ENCODE measurements at regions not wholly inside any gene's neighbourhood (a gene's known extent, or its start where the extent isn't known, plus 50 kb on each side); places are given as distances from the start of the nearest gene placed in this dataset.

DNA sequence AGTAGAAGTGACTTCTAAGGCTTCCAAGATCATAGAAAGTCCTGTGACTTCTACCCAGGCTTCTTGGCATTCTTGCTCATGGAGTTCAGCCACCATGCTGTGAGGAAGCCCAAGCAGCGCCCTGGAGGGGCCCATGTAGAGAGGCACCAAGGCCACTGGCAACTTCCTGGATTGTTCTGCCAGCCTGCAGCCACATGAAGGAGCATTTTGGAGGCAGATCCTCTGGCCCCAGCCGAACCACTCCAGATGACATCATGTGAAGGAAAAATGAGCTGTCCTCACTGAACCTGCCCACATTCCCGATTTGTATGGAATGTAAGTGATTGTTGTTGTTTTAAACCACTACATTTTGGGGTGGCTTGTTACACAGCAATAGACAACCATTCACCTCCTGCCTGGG, 51.5 kb upstream of the MNX1 start:
- CTCF ChIA-PET: no interaction called here
- H3K9me3 Mint-ChIP-seq: peaks cover 15% of the 10 kb centered on the region
- H3K27ac Mint-ChIP-seq: no peak overlapping the region
- peaks cover 3% of the 10 kb centered on the region for H3K27me3 Mint-ChIP-seq
- DNase-seq: no peak
- no peaks in the 10 kb centered on the region for H3K36me3 Mint-ChIP-seq (ENCODE audit: low read depth)
- H3K4me3 Mint-ChIP-seq: no peak overlapping the region
- no peaks in the 10 kb centered on the region for H3K4me1 Mint-ChIP-seq
- POLR2A ChIA-PET: no interaction called here

DNA sequence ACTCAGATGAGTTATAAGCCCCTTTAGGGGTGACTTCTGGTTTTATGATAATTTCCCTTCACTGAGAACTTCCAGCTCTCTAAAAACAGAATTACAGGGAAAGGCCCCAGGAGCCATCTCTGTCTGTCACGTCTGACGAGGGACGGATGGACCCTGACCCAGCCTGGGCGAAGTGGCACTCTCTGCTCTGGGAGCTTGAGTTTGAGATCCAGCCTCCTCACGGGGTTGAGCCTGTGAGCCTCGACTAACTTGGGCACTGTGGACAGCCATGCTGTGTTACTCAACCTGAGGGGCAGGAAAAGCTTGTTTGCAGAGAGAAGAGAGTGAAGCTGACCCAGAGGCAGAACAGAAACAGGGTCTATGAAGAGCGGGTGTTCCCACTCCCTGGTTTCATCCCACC, 54.6 kb upstream of the MNX1 start:
- ChIA-PET CTCF (no interaction called here), POLR2A (no interaction called here)
- Mint-ChIP-seq H3K4me3 (no peak overlapping the region), H3K4me1 (no peaks in the 10 kb centered on the region), H3K36me3 (ENCODE audit: low read depth) (no peaks in the 10 kb centered on the region), H3K27me3 (peaks cover 17% of the 10 kb centered on the region), H3K9me3 (peaks cover 15% of the 10 kb centered on the region), H3K27ac (no peak overlapping the region)
- DNase-seq: no peak

DNA sequence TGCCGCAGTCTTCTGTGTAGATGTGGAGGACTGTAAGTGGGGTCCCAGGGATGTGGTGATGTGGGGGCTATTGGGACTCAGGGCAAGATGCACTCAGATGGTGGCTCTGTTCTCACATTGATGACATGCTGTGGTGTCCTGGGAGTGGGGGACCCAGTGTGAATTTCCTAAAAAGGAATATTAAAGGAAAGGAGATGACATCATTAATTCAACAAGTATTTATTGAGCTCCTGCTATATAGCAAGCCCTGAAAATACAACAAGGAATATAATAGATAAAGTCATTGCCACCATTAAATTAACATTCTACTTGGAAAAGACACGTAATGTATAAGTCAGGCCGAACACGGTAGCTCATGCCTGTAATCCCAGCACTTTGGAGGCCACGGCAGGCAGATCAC, 61.9 kb upstream of the MNX1 start:
- H3K36me3 Mint-ChIP-seq (ENCODE audit: low read depth): no peaks in the 10 kb centered on the region
- no peak for DNase-seq
- H3K27me3 Mint-ChIP-seq: peaks cover 22% of the 10 kb centered on the region
- POLR2A ChIA-PET: no interaction called here
- no peak overlapping the region for H3K4me3 Mint-ChIP-seq
- no peak overlapping the region for H3K27ac Mint-ChIP-seq
- H3K9me3 Mint-ChIP-seq: no peaks in the 10 kb centered on the region
- no peaks in the 10 kb centered on the region for H3K4me1 Mint-ChIP-seq
- CTCF ChIA-PET: no interaction called here

DNA sequence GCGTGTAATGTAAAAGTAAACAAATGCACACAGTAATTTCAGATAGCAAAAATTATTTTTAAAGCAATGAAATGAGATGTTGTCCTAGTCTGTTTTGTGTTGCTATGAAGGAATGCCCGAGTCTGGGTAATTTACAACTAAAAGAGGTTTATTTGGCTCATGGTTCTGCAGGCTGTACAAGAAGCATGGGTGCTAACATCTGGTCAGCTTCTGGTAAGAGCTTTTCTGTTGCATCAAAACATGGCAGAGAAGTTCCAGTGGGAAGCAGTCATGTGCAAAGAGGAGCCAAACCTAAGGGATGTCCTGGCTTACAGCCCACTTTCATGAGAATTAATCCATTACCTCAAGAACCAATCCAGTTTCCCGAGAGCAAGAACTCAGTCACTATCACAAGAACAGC, 62.9 kb upstream of the MNX1 start:
- Mint-ChIP-seq H3K27ac (no peak overlapping the region), H3K9me3 (no peaks in the 10 kb centered on the region), H3K36me3 (ENCODE audit: low read depth) (no peaks in the 10 kb centered on the region), H3K27me3 (peaks cover 25% of the 10 kb centered on the region), H3K4me1 (no peaks in the 10 kb centered on the region), H3K4me3 (no peak overlapping the region)
- CTCF ChIA-PET: interaction anchor here (0.6 kb wide), 1 partner anchor 109 kb away, joined by 4 read pairs; no protein-coding TSS in a partner anchor
- DNase-seq: no peak
- POLR2A ChIA-PET: no interaction called here

DNA sequence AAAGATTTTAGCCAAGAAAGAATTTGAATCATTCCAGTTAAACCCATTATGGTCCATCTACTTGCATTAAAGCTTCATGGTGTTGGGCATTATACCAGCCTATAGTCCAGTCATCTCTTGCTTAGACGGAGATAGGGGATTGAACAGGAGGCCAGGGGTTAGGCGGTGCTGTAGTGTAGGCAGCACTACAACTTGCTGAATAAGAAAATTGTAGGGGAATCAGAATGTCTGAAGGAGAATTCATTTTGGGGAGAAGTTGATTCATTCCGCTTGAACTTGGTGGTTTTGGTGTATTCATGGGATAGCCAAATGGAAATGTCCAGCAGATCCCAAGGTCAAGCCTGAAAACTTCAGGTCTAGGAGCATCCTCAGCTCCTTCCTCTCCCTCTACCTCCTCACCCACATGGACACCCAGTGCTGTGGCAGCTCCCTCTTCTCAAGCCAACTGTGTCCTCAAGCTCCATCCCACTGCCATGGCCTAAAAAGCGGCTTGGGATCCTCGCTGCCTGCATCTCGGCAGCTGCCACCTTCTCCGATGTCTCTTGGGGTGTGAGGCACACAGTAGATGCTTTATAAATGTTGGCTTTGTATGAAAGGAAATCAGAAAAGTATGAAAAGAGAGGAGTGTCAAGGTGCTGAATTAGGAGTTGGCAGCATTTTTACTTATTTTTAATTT, 63.6 kb upstream of the MNX1 start:
- POLR2A ChIA-PET: no interaction called here
- no peaks in the 10 kb centered on the region for H3K4me1 Mint-ChIP-seq

DNA sequence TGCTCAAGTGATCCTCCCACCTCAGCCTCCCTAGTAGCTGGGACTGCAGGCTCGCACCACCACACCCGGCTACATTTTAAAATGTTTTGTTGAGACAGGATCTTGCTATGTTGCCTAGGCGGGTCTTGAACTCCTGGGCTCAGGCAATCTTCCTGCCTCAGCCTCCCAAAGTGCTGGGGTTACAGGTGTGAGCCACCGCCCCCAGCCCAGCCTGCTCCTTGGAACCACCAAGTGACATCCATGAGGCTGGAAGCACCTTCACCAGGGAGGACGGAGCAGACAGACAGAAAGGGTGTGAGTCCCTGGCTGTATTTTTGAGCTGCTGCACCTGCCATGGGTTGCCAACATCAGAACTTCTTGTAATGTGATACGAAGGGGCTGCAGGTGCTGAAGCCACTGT, 62.3 kb upstream of the UBE3C start:
- DNase-seq: no peak
- H3K27me3 Mint-ChIP-seq: peaks cover 32% of the 10 kb centered on the region
- no peaks in the 10 kb centered on the region for H3K36me3 Mint-ChIP-seq (ENCODE audit: low read depth)

More for the DNA sequence above, 63.6 kb upstream of the MNX1 start:
- Mint-ChIP-seq H3K27me3 (peaks cover 28% of the 10 kb centered on the region), H3K27ac (peak overlapping the region; percentile 6), H3K4me3 (no peak overlapping the region), H3K36me3 (ENCODE audit: low read depth) (no peaks in the 10 kb centered on the region), H3K9me3 (no peaks in the 10 kb centered on the region)
- no peak for DNase-seq
- CTCF ChIA-PET: no interaction called here

DNA sequence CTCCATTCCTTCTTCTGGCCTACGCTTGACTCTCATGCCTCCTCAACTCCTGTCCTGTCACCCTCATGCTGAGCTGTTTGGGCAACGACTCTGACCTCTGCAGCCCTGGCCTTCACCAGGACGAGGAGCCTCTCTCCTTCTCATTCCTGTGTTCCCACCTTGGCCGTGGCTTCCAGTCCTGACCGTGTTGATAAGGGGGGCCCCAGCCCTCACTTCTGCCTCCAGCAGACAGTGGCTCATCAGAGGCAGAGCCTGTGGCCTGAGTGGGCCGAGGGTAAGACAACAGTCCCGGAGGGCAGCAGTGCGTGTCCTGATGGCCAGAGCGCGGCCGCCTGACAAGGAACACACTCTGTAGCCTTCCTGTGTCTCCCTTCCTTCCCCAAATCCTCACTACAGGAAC, 61.7 kb upstream of the UBE3C start:
- ChIA-PET POLR2A (no interaction called here), CTCF (no interaction called here)
- no peaks in the 10 kb centered on the region for H3K9me3 Mint-ChIP-seq
- H3K27me3 Mint-ChIP-seq: peaks cover 32% of the 10 kb centered on the region
- DNase-seq: no peak
- no peaks in the 10 kb centered on the region for H3K4me1 Mint-ChIP-seq
- no peaks in the 10 kb centered on the region for H3K36me3 Mint-ChIP-seq (ENCODE audit: low read depth)
- no peak overlapping the region for H3K27ac Mint-ChIP-seq
- no peak overlapping the region for H3K4me3 Mint-ChIP-seq

More for the DNA sequence above, 62.3 kb upstream of the UBE3C start:
- Mint-ChIP-seq H3K9me3 (no peaks in the 10 kb centered on the region), H3K4me3 (no peak overlapping the region), H3K4me1 (no peaks in the 10 kb centered on the region), H3K27ac (no peak overlapping the region)
- POLR2A ChIA-PET: no interaction called here
- CTCF ChIA-PET: no interaction called here

DNA sequence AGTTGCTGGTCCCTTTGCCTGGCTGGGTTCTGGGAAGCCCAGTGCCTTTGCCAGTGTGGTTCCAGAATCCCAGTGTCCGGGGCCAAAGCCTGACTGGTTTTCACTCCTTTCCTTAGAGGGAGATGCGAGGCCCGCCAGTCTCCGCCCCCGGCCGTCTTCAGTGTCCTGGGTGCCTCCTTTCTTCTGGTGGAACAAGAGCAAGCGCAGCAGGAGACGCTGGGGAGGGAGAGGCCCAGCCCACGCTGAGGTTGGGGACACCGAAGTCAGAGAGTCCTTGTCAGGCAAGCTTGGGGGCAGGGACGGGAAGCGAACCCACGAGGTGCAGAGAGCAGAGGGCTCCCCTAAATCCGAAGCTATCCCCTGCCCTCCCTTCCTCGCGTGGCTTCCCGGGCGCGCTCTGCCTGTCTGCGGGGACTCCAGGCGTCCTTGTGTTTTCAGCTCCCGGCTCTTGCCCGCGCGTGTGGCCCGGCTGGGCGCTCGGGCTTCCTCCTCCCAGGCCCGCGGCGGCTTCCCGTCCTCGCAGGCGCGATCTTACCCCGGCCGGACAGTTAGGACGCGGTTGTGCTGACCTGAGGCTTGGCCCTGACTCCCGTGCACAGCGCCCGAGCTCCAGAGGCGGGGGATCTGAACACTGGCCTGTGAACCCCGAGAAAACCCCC, 60.6 kb upstream of the UBE3C start:
- no peak for DNase-seq
- Mint-ChIP-seq H3K27me3 (peaks cover 33% of the 10 kb centered on the region), H3K4me3 (no peak overlapping the region), H3K9me3 (peaks cover 8% of the 10 kb centered on the region), H3K4me1 (no peaks in the 10 kb centered on the region), H3K36me3 (ENCODE audit: low read depth) (no peaks in the 10 kb centered on the region), H3K27ac (no peak overlapping the region)
- ChIA-PET POLR2A (no interaction called here), CTCF (no interaction called here)

DNA sequence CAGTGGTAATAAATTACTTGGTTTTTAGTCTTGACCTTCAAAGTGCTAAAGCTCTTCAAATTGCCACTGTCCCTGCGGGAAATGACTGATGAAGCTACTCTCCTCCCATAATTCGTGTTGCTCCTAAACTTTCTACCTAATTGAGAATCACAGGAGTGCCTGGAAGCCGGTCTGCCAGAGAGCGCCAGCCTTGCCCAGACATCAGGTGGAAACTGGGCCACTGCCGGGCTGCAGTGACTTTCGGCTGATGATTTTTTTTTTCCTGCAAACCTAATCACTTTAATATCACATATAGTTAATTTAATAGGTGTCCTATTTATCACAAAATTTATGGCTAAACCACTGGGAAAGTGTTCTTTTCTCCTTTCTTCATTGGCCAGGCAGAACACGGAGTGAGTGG, 59.6 kb upstream of the UBE3C start:
- no peak for DNase-seq
- POLR2A ChIA-PET: interaction anchor here (0.7 kb wide), 1 partner anchor 57 kb away, joined by 3 read pairs; no protein-coding TSS in a partner anchor
- H3K27me3 Mint-ChIP-seq: peaks cover 31% of the 10 kb centered on the region
- H3K27ac Mint-ChIP-seq: no peak overlapping the region
- H3K36me3 Mint-ChIP-seq (ENCODE audit: low read depth): no peaks in the 10 kb centered on the region
- no peak overlapping the region for H3K4me3 Mint-ChIP-seq
- peaks cover 11% of the 10 kb centered on the region for H3K9me3 Mint-ChIP-seq
- CTCF ChIA-PET: interaction anchor here (0.7 kb wide), 1 partner anchor 405 kb away, joined by 4 read pairs; no protein-coding TSS in a partner anchor
- no peaks in the 10 kb centered on the region for H3K4me1 Mint-ChIP-seq

DNA sequence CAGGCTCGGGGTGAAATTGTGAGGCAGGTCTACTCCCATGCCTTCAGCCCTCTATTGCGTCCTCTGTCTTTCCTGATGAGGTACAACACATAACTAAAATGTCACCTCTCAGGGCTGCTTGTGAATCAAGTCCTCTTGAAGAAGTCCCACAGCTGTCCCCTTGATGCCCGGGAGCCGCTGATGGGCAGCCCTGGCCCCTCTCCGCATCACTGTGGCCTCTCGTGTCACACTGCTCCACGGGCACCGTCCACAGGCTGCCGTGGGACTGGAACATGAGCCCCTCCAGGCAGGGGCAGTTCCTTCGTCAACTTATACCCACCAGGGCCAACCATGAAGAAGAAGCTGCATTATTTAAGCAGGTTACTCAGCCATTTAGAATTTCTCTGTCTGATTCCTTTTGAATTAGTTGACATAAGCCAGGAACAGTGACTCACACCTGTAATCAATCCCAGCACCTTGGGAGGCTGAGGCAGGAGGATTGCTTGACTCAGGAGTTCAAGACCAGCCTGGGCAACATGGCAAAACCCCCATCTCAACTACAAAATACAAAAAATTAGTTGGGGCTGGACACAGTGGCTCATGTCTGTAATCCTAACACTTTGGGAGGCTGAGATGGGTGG, 58.5 kb upstream of the UBE3C start:
- ChIA-PET POLR2A (no interaction called here), CTCF (interaction anchor here (0.5 kb wide), 1 partner anchor 336 kb away, joined by 5 read pairs; no protein-coding TSS in a partner anchor)
- Mint-ChIP-seq H3K4me3 (no peak overlapping the region), H3K9me3 (peaks cover 13% of the 10 kb centered on the region), H3K27ac (no peak overlapping the region), H3K36me3 (ENCODE audit: low read depth) (no peaks in the 10 kb centered on the region), H3K4me1 (no peaks in the 10 kb centered on the region), H3K27me3 (peaks cover 29% of the 10 kb centered on the region)
- no peak for DNase-seq

DNA sequence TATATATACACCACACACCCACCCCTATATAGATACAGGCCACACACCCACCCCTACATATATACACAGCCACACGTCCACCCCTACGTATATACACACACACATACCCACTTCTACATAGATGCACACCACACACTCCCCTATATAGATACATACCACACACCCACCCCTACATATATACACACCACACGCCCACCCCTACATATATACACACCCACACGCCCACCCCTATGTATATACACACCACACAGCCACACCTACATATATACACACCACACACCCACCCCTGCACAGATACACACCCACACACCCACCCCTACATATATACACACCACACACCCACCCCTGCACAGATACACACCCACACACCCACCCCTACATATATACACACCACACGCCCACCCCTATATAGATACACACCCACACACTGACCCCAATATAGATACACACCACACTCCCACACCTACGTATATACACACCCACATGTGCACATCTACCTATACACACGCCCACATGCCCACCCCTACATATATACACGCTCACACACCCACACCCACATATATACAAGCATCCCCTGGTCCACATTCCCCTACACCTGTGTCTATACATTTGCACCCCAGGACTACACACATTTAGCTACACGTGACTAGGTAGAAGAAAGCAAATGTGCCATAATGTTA, 52.1 kb upstream of the UBE3C start:
- Mint-ChIP-seq H3K36me3 (ENCODE audit: low read depth) (no peaks in the 10 kb centered on the region), H3K4me1 (no peaks in the 10 kb centered on the region), H3K27ac (no peak overlapping the region), H3K9me3 (peaks cover 14% of the 10 kb centered on the region), H3K4me3 (no peak overlapping the region), H3K27me3 (peaks cover 10% of the 10 kb centered on the region)
- no peak for DNase-seq
- POLR2A ChIA-PET: no interaction called here
- CTCF ChIA-PET: no interaction called here

DNA sequence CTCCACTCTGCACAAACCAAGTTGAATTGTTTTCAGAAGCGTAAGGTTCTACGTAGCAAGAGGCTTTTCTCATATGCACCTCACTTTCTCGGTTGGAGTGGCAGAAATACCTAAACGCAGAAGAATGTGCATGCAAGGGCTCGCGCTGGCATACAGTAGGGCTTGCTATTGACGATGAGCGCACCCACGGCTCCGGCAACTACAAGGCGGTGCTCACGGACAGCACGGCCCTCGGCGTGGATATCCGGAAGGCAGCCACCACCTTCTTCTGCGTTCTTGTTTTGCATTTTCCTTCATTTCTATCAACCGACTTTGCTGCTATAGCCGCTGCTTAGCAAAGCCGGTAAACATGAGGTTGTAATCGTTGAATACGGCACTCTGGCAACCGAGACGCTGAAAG, 51.1 kb upstream of the UBE3C start:
- no peak for DNase-seq
- Mint-ChIP-seq H3K27ac (no peak overlapping the region), H3K9me3 (peaks cover 11% of the 10 kb centered on the region), H3K4me3 (no peak overlapping the region), H3K4me1 (no peaks in the 10 kb centered on the region), H3K27me3 (peaks cover 10% of the 10 kb centered on the region), H3K36me3 (ENCODE audit: low read depth) (no peaks in the 10 kb centered on the region)
- ChIA-PET POLR2A (no interaction called here), CTCF (no interaction called here)

DNA sequence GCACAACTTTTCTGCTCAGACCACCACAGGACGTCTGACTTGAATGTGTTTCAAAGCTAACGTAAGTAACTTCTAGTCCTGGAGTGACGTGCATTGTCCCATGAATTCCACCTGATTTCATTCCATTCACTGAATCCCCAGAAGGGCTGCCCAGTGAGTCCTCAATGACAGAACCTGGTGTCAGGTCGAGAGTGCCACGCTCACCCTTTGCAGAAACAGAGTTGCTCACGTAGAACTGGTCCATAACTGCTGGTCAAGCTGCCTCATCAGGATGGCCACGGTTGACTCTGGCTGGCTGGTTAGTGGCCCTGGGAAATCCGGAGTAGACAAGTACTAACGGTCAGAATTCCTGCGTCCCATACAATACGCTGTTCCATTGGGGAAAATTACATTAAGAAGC, 50.6 kb upstream of the UBE3C start:
- Mint-ChIP-seq H3K27ac (no peak overlapping the region), H3K4me3 (no peak overlapping the region), H3K36me3 (ENCODE audit: low read depth) (no peaks in the 10 kb centered on the region)

More for the DNA sequence above, 50.6 kb upstream of the UBE3C start:
- ChIA-PET POLR2A (no interaction called here), CTCF (no interaction called here)
- H3K4me1 Mint-ChIP-seq: no peaks in the 10 kb centered on the region
- H3K27me3 Mint-ChIP-seq: peaks cover 9% of the 10 kb centered on the region
- DNase-seq: no peak
- peaks cover 7% of the 10 kb centered on the region for H3K9me3 Mint-ChIP-seq
